GM20000 (cell line): ENCODE measurements at regions not wholly inside any gene's neighbourhood (a gene's known extent, or its start where the extent isn't known, plus 50 kb on each side); places are given as distances from the start of the nearest gene placed in this dataset.
"Not testable (repeated sequence)": the region's sequence is repeated elsewhere in the genome, so short reads cannot be mapped to it uniquely, and the experiment has no call there.

Experiments used
- DNase-seq: peaks from one replicate; pipeline ENCODE4 v3.0.0; 2012; ENCODE audit warnings: low spot score
- CTCF ChIP-seq: IDR thresholded peaks from 2 replicates; pipeline ENCODE4 v1.5.1; 2012; ENCODE audit warnings: mild to moderate bottlenecking, control low read depth; ENCODE audit errors: extremely low read depth, missing control alignments

GRCh38 chr13:103605546-103606326 is 539.5 kb upstream of the SLC10A2 start:
- no peak for DNase-seq
- no peak for TF ChIP-seq CTCF

GRCh38 chr13:103599870-103600269 is 533.7 kb upstream of the SLC10A2 start:
- not testable (repeated sequence) for DNase-seq

GRCh38 chr13:103598671-103599070 is 532.5 kb upstream of the SLC10A2 start:
- no peak for TF ChIP-seq CTCF
- no peak for DNase-seq

- no peak for DNase-seq
- TF ChIP-seq CTCF, result no peak
These were observed 507.2 kb upstream of the SLC10A2 start for GRCh38 chr13:103573446-103573845.

- no peak for TF ChIP-seq CTCF
- no peak for DNase-seq
These were observed 502.1 kb upstream of the SLC10A2 start for GRCh38 chr13:103568314-103568713.

- TF ChIP-seq CTCF, result no peak
- no peak for DNase-seq
These were observed 491.7 kb upstream of the SLC10A2 start for GRCh38 chr13:103557878-103558277.

GRCh38 chr13:103556681-103557080 is 490.5 kb upstream of the SLC10A2 start:
- no peak for DNase-seq
- no peak for TF ChIP-seq CTCF

- no peak for TF ChIP-seq CTCF
- no peak for DNase-seq
These were observed 481.7 kb upstream of the SLC10A2 start for GRCh38 chr13:103547914-103548313.
